NOMO-1 (cell line): ENCODE measurements at regions not wholly inside any gene's neighbourhood (a gene's known extent, or its start where the extent isn't known, plus 50 kb on each side); places are given as distances from the start of the nearest gene placed in this dataset.

ENCODE experiments used
- DNase-seq, 2 experiments: peaks; one replicate each; lab custom pipeline; 2025; ENCODE audit not compliant: unreplicated experiment in 2 of 2; lab: John Stamatoyannopoulos, UW

GRCh38 chr5:84695330-84695729, 310.6 kb upstream of the EDIL3 start:
- DNase-seq, result no peak

- DNase-seq, result no peak
These were observed 308.6 kb upstream of the EDIL3 start for GRCh38 chr5:84693256-84693655.

GRCh38 chr5:84688566-84688965, 303.9 kb upstream of the EDIL3 start:
- no peak for DNase-seq

GRCh38 chr5:84685121-84685894, 300.6 kb upstream of the EDIL3 start:
- DNase-seq, result no peak

- DNase-seq, result no peak
These were observed 298.9 kb upstream of the EDIL3 start for GRCh38 chr5:84683594-84683993.

GRCh38 chr5:84682531-84682930, 297.9 kb upstream of the EDIL3 start:
- DNase-seq, result no peak

GRCh38 chr5:84680908-84681307, 296.2 kb upstream of the EDIL3 start:
- DNase-seq, result no peak

GRCh38 chr5:84673785-84674184, 289.1 kb upstream of the EDIL3 start:
- no peak for DNase-seq

- no peak for DNase-seq
These were observed 282.9 kb upstream of the EDIL3 start for GRCh38 chr5:84667576-84667975.

GRCh38 chr5:84650429-84650828, 265.7 kb upstream of the EDIL3 start:
- DNase-seq, result no peak

GRCh38 chr5:84647581-84647980, 262.9 kb upstream of the EDIL3 start:
- DNase-seq, result no peak

- no peak for DNase-seq
These were observed 258.1 kb upstream of the EDIL3 start for GRCh38 chr5:84642795-84643194.

GRCh38 chr5:84642324-84642723, 257.6 kb upstream of the EDIL3 start:
- DNase-seq, result no peak

GRCh38 chr5:84637662-84638375, 253.1 kb upstream of the EDIL3 start:
- no peak for DNase-seq

GRCh38 chr5:84635235-84636055, 250.8 kb upstream of the EDIL3 start:
- no peak for DNase-seq

GRCh38 chr5:84634256-84634655, 249.6 kb upstream of the EDIL3 start:
- no peak for DNase-seq

- no peak for DNase-seq
These were observed 247.7 kb upstream of the EDIL3 start for GRCh38 chr5:84632418-84632817.

GRCh38 chr5:84628918-84629317, 244.2 kb upstream of the EDIL3 start:
- DNase-seq, result no peak

- DNase-seq, result no peak
These were observed 238.3 kb upstream of the EDIL3 start for GRCh38 chr5:84623019-84623418.

- DNase-seq, result no peak
These were observed 237.8 kb upstream of the EDIL3 start for GRCh38 chr5:84622461-84622860.

- DNase-seq, result peak in 1 of 2 experiments; percentile 11
These were observed 233.6 kb upstream of the EDIL3 start for GRCh38 chr5:84618262-84618661.
